ENCODE measurements at regions not wholly inside any gene's neighbourhood (a gene's known extent, or its start where the extent isn't known, plus 50 kb on each side); places are given as distances from the start of the nearest gene placed in this dataset.

GRCh38 chr7:112995059-112995824 lies 91.4 kb downstream of the GPR85 start (continued):
- no peak for TF ChIP-seq ATF3 (IDR thresholded peaks at IDR 0.05; ENCODE audit: insufficient read depth, low read depth, low read length)
- TF ChIP-seq KDM5A (IDR thresholded peaks at IDR 0.05; ENCODE audit: low read length) = no peak
- TF ChIP-seq HDAC6 (IDR thresholded peaks at IDR 0.05; ENCODE audit: low read depth, low read length) = no peak
- TF ChIP-seq KDM1A (IDR thresholded peaks at IDR 0.05; ENCODE audit: borderline replicate concordance, low read length) = no peak
- no peak for TF ChIP-seq FOSL1 (IDR thresholded peaks at IDR 0.05; ENCODE audit: insufficient read depth, low read depth, low read length)
